ENCODE measurements at regions not wholly inside any gene's neighbourhood (a gene's known extent, or its start where the extent isn't known, plus 50 kb on each side); places are given as distances from the start of the nearest gene placed in this dataset.
A peak's percentile ranks its signal among the peaks of the same experiment; 100 is the strongest.
"Not testable (repeated sequence)": the region's sequence is repeated elsewhere in the genome, so short reads cannot be mapped to it uniquely, and the experiment has no call there.

GRCh38 chr10:53664282-53665019, 891.9 kb upstream of the MBL2 start:
- Histone ChIP-seq H3K27me3 (no peaks in the 10 kb centered on the region), H3K4me1 (no peaks in the 10 kb centered on the region), H3K9me3 (no peaks in the 10 kb centered on the region), H3K4me3 (no peak overlapping the region), H3K36me3 (no peaks in the 10 kb centered on the region), H3K27ac (no peak overlapping the region)
- ATAC-seq (peak in 1 of 4 donors; percentile 19), DNase-seq (no peak)
- no peak for TF ChIP-seq POLR2A (IDR thresholded peaks at IDR 0.05)
- TF ChIP-seq CTCF (IDR thresholded peaks at IDR 0.05) = no peak
- intact Hi-C loops (cut with DNase I) = no loop called here
- whole genome bisulfite sequencing (ENCODE audit: insufficient coverage, low coverage, low lambda C conversion rate, missing lambda C conversion rate) = 40% methylated on average over 4 of the region's 5 CpGs

DNA sequence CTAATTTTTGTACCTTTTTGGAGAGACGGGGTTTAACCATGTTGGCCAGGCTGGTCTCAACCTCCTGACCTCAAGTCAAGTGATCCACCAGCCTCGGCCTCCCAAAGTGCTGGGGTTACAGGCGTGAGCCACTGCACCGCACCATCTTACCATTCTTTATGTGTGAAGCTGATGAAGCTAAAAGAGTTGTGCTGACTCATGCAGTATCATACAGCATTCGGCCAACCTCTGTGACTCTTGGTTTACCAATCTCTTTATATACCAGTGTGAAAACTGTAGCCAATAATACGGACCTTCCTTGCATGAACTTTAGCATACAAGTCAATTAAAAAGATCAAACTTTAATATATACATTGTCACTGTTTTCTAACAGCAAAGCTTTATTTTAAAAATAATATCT, 878.2 kb upstream of the MBL2 start:
- no peaks in the 10 kb centered on the region for H3K27me3 ChIP-seq
- intact Hi-C loops (cut with DNase I) = no loop called here
- H3K4me1 ChIP-seq = no peaks in the 10 kb centered on the region
- no peak overlapping the region for H3K27ac ChIP-seq
- ATAC-seq (no peak), DNase-seq (no peak)
- 85% methylated on average over 4 of the region's 6 CpGs for WGBS (ENCODE audit: insufficient coverage, low coverage, low lambda C conversion rate, missing lambda C conversion rate)
- H3K4me3 ChIP-seq = no peak overlapping the region
- H3K36me3 ChIP-seq = no peaks in the 10 kb centered on the region
- TF ChIP-seq CTCF (IDR thresholded peaks at IDR 0.05) = no peak
- no peak for TF ChIP-seq POLR2A (IDR thresholded peaks at IDR 0.05)
- H3K9me3 ChIP-seq = no peaks in the 10 kb centered on the region

DNA sequence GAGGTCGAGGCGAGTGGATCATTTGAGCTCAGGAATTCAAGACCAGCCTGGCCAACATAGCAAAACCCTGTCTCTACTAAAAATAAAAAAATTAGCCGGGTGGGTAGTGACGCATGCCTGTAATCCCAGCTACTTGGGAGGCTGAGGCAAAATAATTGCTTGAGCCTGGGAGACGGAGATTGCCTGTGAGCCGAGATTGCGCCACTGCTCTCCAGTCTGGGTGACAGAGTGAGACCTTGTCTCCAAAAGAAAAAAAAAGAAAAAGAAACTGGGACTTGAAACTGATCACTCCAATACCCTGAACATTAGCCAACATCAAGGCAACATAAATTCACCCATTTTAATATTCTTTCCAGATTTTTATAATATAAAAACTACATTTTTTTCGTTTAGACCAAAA, 874.6 kb upstream of the MBL2 start:
- DNase-seq; H3K4me3 ChIP-seq; H3K27me3 ChIP-seq; intact Hi-C loops (cut with DNase I); H3K27ac ChIP-seq; H3K4me1 ChIP-seq; H3K9me3 ChIP-seq; ATAC-seq; H3K36me3 ChIP-seq: not testable (repeated sequence)
- 64% methylated on average over 8 of the region's 8 CpGs for WGBS (ENCODE audit: insufficient coverage, low coverage, low lambda C conversion rate, missing lambda C conversion rate)

DNA sequence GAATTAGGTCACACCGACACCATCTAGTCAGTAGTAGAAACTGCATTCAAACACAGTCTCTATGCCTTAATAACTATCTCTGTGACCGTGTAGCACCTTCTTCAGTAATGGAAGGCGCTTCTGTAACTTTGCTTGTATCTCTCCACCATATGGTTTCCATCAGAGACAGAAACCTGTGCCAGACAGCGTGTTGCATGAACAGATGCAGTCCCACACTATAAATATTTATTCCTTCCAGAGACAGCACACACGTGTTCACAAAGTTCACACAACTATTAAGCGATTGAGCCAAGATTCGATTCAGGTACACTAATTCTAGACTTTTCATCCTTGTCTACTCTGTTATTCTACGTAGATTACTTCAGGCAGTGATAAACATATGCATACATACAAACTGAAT, 873.9 kb upstream of the MBL2 start:
- no peaks in the 10 kb centered on the region for H3K9me3 ChIP-seq
- intact Hi-C loops (cut with DNase I) = no loop called here
- no peaks in the 10 kb centered on the region for H3K36me3 ChIP-seq
- H3K4me3 ChIP-seq = no peak overlapping the region
- H3K27ac ChIP-seq = no peak overlapping the region
- no peak for TF ChIP-seq CTCF (IDR thresholded peaks at IDR 0.05)
- TF ChIP-seq POLR2A (IDR thresholded peaks at IDR 0.05) = no peak
- ATAC-seq = no peak
- H3K27me3 ChIP-seq = no peaks in the 10 kb centered on the region
- H3K4me1 ChIP-seq = no peaks in the 10 kb centered on the region
- 65% methylated on average over 8 of the region's 8 CpGs for WGBS (ENCODE audit: insufficient coverage, low coverage, low lambda C conversion rate, missing lambda C conversion rate)
- no peak for DNase-seq

GRCh38 chr10:53645951-53646350, 873.4 kb upstream of the MBL2 start:
- Histone ChIP-seq H3K4me1 (no peaks in the 10 kb centered on the region), H3K27me3 (no peaks in the 10 kb centered on the region), H3K9me3 (no peaks in the 10 kb centered on the region), H3K27ac (no peak overlapping the region), H3K36me3 (no peaks in the 10 kb centered on the region), H3K4me3 (no peak overlapping the region)
- 65% methylated on average over 1 of the region's 1 CpG for WGBS (ENCODE audit: insufficient coverage, low coverage, low lambda C conversion rate, missing lambda C conversion rate)
- no peak for ATAC-seq
- TF ChIP-seq CTCF (IDR thresholded peaks at IDR 0.05) = no peak
- no peak for TF ChIP-seq POLR2A (IDR thresholded peaks at IDR 0.05)
- intact Hi-C loops (cut with DNase I) = no loop called here
- DNase-seq = no peak
